Heart left ventricle (tissue), 13 donors: ENCODE measurements at regions not wholly inside any gene's neighbourhood (a gene's known extent, or its start where the extent isn't known, plus 50 kb on each side); places are given as distances from the start of the nearest gene placed in this dataset.

Experiments
- CTCF ChIP-seq, 12 donors: fragments of 200-600 bp; sonication (generic) in 4 of 12; IDR thresholded peaks; one replicate each; pipeline versions ENCODE4 v1.5.0 to v1.8.0; 2018 to 2022; ENCODE audit warnings: antibody characterized with exemption in 12 of 12, mild to moderate bottlenecking in 5 of 12
- POLR2A ChIP-seq, 2 donors: fragments of 450-650 bp; IDR thresholded peaks; one replicate each; pipeline ENCODE4 v1.6.1; 2017; ENCODE audit warnings: antibody characterized with exemption in 2 of 2, mild to moderate bottlenecking in 2 of 2, moderate library complexity in 2 of 2
- donor health status: ischemic (EF 13 %, LVEDD 7.1; RV severe dilation, severe dysfunction).
- donor health status: DM: no; HTN: yes; CAD: no.
- donor health status: DM: no; HTN: no; CAD: no.
- donor health status: ischemic (EF 25% LVEDD 6.9; RV normal size, moderate dysfunction).
- donor health status: ischemic (EF 25% LVEDD 5.7; RV mildly dilated, moderate dysfunction).
- donor health status: ischemic (EF 35%, LVEDD 5.7; RV mildly dilated, moderate dysfunction).
- donor health status: nonischemic (EF 11% LVEDD 7.7; RV severe dilation, severe dysfunction).
- donor health status: DM: yes; HTN: yes; CAD: no.
- donor health status: PGD.
- donor health status: ischemic (EF 29% LVEDD 5.4; RV normal size, mild dysfunction).
- donor health status: nonischemic (EF 23%, LVEDD 6.1; RV moderate dilation, normal function).

DNA sequence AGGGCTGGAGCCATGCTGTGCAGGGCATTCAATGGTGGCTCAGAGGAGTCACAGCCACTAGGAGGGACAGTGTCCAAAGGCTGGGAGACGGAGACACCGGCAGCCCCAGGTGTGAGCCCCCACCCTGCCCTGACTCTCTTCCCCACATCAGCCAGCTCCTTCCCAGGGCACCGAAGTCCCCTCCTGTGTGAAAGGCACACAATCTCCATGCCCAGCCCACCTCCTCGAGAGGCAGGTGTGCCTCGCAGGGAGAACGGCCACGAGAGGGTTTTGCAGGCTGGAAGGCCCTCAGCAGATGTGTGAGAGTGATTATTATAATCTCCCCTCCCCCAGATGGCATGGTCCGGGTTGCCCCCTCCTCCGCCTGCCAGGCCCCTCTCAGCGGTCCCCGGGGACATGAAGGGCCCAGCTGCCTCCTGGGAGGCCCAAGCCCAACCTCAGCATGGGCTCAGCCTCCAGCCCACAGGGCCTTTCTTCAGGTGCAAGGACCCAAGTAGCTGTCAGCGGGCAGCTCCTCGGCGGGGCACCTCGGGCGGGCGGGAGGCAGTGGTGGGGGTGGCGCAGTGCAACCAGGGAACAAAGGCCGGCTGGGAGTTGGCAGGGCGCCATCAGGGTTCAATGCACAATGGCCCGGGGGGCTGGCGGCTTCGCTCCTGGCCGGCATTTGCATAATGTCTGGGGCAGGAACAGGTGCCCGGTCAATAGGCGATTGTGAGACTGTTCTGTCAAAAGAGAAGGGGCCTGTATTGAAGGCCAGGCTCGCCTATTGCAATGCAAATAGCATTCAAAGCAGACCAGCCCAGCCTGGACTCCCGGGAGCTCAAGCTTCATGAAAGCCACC lies 155.3 kb upstream of the ZMIZ1 start:
- TF ChIP-seq CTCF (IDR thresholded peaks at IDR 0.05) (no peak), POLR2A (IDR thresholded peaks at IDR 0.05) (no peak)
